SK-N-SH (cell line): ENCODE measurements at regions not wholly inside any gene's neighbourhood (a gene's known extent, or its start where the extent isn't known, plus 50 kb on each side); places are given as distances from the start of the nearest gene placed in this dataset.

Experiments
- CHD2 ChIP-seq: fragments of 150-350 bp; IDR thresholded peaks from 2 replicates; pipeline ENCODE4 v1.6.1; 2018; ENCODE audit warnings: low read length; ENCODE audit not compliant: partially characterized antibody
- EP300 ChIP-seq, 2 experiments: IDR thresholded peaks; 2 replicates each; pipeline versions ENCODE4 v1.4.0 to v1.6.1; 2012; ENCODE audit warnings: borderline replicate concordance in 1 of 2, low read depth in 1 of 2, low read length in 1 of 2
- GATA2 ChIP-seq: sonication (generic); formaldehyde crosslinking; IDR thresholded peaks from 2 replicates; pipeline ENCODE4 v1.5.0; 2020; ENCODE audit warnings: mild to moderate bottlenecking, missing genetic modification reagents
- MXI1 ChIP-seq: IDR thresholded peaks from 2 replicates; pipeline ENCODE4 v1.6.1; 2012; ENCODE audit warnings: mild to moderate bottlenecking, low read depth, low read length, improper control_type of control experiment
- NFIC ChIP-seq: IDR thresholded peaks from 2 replicates; pipeline ENCODE4 v1.4.0; 2012; ENCODE audit warnings: borderline replicate concordance
- POLR2AphosphoS5 ChIP-seq: IDR thresholded peaks from 2 replicates; pipeline ENCODE4 v1.6.1; 2012; ENCODE audit warnings: low read depth, low read length
- TF ChIP-seq, protein P1 (sequence below): IDR thresholded peaks from 2 replicates; pipeline ENCODE4 v1.4.0; 2012; ENCODE audit warnings: low read depth
- TF ChIP-seq, protein P2 (sequence below): fragments of 200-600 bp; sonication (generic); IDR thresholded peaks from 2 replicates; pipeline ENCODE4 v1.6.1; 2017; ENCODE audit warnings: antibody characterized with exemption, mild to moderate bottlenecking, moderate library complexity
- TF ChIP-seq, protein P3 (sequence below): fragments of 150-350 bp; IDR thresholded peaks from 2 replicates; pipeline ENCODE4 v1.6.1; 2017; ENCODE audit warnings: antibody characterized with exemption, low read length, low read depth, borderline replicate concordance
- TF ChIP-seq, protein P4 (sequence below): IDR thresholded peaks from 2 replicates; pipeline ENCODE4 v1.4.0; 2012; ENCODE audit warnings: low read depth, borderline replicate concordance

DNA sequence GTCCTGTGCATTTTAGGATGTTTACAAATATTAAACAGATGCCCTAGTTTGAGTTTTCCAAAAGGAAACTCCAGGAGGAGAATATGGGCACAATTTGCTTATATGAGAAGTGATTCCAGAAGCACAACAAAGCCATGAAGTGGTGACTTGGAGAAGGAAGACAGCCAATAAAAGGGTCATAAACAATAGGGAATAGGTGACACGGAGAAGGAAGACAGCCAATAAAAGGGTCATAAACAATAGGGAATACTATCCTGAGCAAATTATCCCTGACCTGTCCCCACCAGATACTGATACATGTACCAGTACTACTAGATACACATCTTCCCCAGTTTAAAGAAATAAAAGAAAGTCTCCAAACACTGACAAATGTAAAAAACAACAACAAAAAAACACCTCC is 663.6 kb downstream of the GBE1 start:
- TF ChIP-seq NFIC (no peak), POLR2AphosphoS5 (no peak), CHD2 (no peak), EP300 (IDR thresholded peaks at IDR 0.05; ENCODE audit: borderline replicate concordance in 1 of 2, low read depth in 1 of 2, low read length in 1 of 2) (no peak), MXI1 (no peak), GATA2 (no peak)
- TF ChIP-seq, protein P1, sequence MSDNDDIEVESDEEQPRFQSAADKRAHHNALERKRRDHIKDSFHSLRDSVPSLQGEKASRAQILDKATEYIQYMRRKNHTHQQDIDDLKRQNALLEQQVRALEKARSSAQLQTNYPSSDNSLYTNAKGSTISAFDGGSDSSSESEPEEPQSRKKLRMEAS = no peak
- TF ChIP-seq, protein P2, sequence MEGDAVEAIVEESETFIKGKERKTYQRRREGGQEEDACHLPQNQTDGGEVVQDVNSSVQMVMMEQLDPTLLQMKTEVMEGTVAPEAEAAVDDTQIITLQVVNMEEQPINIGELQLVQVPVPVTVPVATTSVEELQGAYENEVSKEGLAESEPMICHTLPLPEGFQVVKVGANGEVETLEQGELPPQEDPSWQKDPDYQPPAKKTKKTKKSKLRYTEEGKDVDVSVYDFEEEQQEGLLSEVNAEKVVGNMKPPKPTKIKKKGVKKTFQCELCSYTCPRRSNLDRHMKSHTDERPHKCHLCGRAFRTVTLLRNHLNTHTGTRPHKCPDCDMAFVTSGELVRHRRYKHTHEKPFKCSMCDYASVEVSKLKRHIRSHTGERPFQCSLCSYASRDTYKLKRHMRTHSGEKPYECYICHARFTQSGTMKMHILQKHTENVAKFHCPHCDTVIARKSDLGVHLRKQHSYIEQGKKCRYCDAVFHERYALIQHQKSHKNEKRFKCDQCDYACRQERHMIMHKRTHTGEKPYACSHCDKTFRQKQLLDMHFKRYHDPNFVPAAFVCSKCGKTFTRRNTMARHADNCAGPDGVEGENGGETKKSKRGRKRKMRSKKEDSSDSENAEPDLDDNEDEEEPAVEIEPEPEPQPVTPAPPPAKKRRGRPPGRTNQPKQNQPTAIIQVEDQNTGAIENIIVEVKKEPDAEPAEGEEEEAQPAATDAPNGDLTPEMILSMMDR = no peak
- TF ChIP-seq, protein P3, sequence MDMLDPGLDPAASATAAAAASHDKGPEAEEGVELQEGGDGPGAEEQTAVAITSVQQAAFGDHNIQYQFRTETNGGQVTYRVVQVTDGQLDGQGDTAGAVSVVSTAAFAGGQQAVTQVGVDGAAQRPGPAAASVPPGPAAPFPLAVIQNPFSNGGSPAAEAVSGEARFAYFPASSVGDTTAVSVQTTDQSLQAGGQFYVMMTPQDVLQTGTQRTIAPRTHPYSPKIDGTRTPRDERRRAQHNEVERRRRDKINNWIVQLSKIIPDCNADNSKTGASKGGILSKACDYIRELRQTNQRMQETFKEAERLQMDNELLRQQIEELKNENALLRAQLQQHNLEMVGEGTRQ = no peak
- TF ChIP-seq, protein P4, sequence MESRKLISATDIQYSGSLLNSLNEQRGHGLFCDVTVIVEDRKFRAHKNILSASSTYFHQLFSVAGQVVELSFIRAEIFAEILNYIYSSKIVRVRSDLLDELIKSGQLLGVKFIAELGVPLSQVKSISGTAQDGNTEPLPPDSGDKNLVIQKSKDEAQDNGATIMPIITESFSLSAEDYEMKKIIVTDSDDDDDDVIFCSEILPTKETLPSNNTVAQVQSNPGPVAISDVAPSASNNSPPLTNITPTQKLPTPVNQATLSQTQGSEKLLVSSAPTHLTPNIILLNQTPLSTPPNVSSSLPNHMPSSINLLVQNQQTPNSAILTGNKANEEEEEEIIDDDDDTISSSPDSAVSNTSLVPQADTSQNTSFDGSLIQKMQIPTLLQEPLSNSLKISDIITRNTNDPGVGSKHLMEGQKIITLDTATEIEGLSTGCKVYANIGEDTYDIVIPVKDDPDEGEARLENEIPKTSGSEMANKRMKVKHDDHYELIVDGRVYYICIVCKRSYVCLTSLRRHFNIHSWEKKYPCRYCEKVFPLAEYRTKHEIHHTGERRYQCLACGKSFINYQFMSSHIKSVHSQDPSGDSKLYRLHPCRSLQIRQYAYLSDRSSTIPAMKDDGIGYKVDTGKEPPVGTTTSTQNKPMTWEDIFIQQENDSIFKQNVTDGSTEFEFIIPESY = no peak
